GM12878 (cell line): ENCODE measurements at regions not wholly inside any gene's neighbourhood (a gene's known extent, or its start where the extent isn't known, plus 50 kb on each side); places are given as distances from the start of the nearest gene placed in this dataset.

Experiments used
- EZH2 ChIP-seq: IDR thresholded peaks from 2 replicates; pipeline ENCODE4 v1.6.1; 2012; ENCODE audit warnings: low read depth, mild to moderate bottlenecking, control low read depth, inconsistent platforms, low read length, borderline replicate concordance; ENCODE audit not compliant: control insufficient read depth
- SMAD1 ChIP-seq: fragments of 450-650 bp; IDR thresholded peaks from 2 replicates; pipeline ENCODE4 v1.6.1; 2018; ENCODE audit warnings: mild to moderate bottlenecking, low read depth; ENCODE audit not compliant: partially characterized antibody
- TF ChIP-seq, protein P1 (sequence below), 3 experiments: IDR thresholded peaks in 2 of 3; conservative IDR thresholded peaks in 1 of 3; 2 replicates each; pipeline ENCODE4 v1.5.1; 2011; ENCODE audit warnings: low read depth in 3 of 3, low read length in 3 of 3, mild to moderate bottlenecking in 3 of 3, control low read depth in 2 of 3, moderate library complexity in 2 of 3, inconsistent platforms in 1 of 3, mixed read lengths in 1 of 3; ENCODE audit not compliant: control insufficient read depth in 2 of 3, insufficient read depth in 1 of 3; ENCODE audit errors: extremely low read depth in 1 of 3
- TF ChIP-seq, protein P2 (sequence below): IDR thresholded peaks from 2 replicates; pipeline ENCODE4 v1.6.1; 2012; ENCODE audit warnings: low read depth, low read length, improper control_type of control experiment

DNA sequence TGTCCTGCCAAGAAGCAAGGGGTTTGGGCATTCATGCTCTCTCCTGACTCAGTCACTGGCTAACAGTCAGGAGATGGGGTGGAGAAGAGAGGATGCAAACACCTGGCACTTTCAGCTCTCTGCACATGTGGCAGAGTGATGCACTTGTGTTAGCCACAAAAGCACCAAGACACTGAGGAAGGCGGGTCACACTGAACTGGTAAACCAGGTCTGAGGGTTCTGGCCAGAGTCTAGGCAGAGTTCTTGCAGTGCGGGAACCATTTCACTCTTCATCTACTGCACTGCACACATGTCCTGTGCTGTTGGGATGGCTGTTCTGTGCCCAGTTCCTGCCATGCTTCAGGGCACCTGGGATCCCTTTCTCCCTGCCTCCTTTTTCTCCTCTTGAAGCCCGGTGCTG is 157.1 kb upstream of the GDNF start:
- TF ChIP-seq, protein P1, sequence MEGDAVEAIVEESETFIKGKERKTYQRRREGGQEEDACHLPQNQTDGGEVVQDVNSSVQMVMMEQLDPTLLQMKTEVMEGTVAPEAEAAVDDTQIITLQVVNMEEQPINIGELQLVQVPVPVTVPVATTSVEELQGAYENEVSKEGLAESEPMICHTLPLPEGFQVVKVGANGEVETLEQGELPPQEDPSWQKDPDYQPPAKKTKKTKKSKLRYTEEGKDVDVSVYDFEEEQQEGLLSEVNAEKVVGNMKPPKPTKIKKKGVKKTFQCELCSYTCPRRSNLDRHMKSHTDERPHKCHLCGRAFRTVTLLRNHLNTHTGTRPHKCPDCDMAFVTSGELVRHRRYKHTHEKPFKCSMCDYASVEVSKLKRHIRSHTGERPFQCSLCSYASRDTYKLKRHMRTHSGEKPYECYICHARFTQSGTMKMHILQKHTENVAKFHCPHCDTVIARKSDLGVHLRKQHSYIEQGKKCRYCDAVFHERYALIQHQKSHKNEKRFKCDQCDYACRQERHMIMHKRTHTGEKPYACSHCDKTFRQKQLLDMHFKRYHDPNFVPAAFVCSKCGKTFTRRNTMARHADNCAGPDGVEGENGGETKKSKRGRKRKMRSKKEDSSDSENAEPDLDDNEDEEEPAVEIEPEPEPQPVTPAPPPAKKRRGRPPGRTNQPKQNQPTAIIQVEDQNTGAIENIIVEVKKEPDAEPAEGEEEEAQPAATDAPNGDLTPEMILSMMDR (IDR thresholded peaks at IDR 0.05 in 2 of 3, conservative IDR thresholded peaks at IDR 0.05 in 1 of 3; ENCODE audit: control insufficient read depth in 2 of 3, extremely low read depth in 1 of 3, insufficient read depth in 1 of 3, low read depth in 3 of 3, low read length in 3 of 3) = no peak
- no peak for TF ChIP-seq EZH2
- TF ChIP-seq, protein P2, sequence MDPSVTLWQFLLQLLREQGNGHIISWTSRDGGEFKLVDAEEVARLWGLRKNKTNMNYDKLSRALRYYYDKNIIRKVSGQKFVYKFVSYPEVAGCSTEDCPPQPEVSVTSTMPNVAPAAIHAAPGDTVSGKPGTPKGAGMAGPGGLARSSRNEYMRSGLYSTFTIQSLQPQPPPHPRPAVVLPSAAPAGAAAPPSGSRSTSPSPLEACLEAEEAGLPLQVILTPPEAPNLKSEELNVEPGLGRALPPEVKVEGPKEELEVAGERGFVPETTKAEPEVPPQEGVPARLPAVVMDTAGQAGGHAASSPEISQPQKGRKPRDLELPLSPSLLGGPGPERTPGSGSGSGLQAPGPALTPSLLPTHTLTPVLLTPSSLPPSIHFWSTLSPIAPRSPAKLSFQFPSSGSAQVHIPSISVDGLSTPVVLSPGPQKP = no peak
- TF ChIP-seq SMAD1 = no peak
